NCI-H1092 treated with DMSO at 0.1 percent for 48 hours (cell line): ENCODE measurements at regions not wholly inside any gene's neighbourhood (a gene's known extent, or its start where the extent isn't known, plus 50 kb on each side); places are given as distances from the start of the nearest gene placed in this dataset.

ENCODE experiments used
- DNase-seq: peaks from one replicate; lab custom pipeline; 2025; lab: John Stamatoyannopoulos, UW

GRCh38 chr4:62359441-62360155 lies 1159.5 kb downstream of the ADGRL3 start:
- no peak for DNase-seq

GRCh38 chr4:62344915-62345314 lies 1144.8 kb downstream of the ADGRL3 start:
- DNase-seq = no peak

GRCh38 chr4:62344474-62344873 lies 1144.3 kb downstream of the ADGRL3 start:
- DNase-seq = no peak

GRCh38 chr4:62342346-62342745 lies 1142.2 kb downstream of the ADGRL3 start:
- DNase-seq = no peak

- DNase-seq = no peak
These were observed 1128.4 kb downstream of the ADGRL3 start for GRCh38 chr4:62328526-62328925.

- no peak for DNase-seq
These were observed 1127.6 kb downstream of the ADGRL3 start for GRCh38 chr4:62327612-62328297.

- peak; percentile 35 for DNase-seq
These were observed 1124.1 kb downstream of the ADGRL3 start for GRCh38 chr4:62324215-62324614.

- no peak for DNase-seq
These were observed 1120.5 kb downstream of the ADGRL3 start for GRCh38 chr4:62320612-62321011.

- DNase-seq = no peak
These were observed 1102.6 kb downstream of the ADGRL3 start for GRCh38 chr4:62302710-62303109.

GRCh38 chr4:62301500-62301899 lies 1101.4 kb downstream of the ADGRL3 start:
- DNase-seq = no peak

GRCh38 chr4:62293551-62293950 lies 1093.4 kb downstream of the ADGRL3 start:
- DNase-seq = no peak

GRCh38 chr4:62292911-62293310 lies 1092.8 kb downstream of the ADGRL3 start:
- no peak for DNase-seq

GRCh38 chr4:62288808-62289541 lies 1088.8 kb downstream of the ADGRL3 start:
- no peak for DNase-seq

GRCh38 chr4:62285026-62285425 lies 1084.9 kb downstream of the ADGRL3 start:
- DNase-seq = no peak

- DNase-seq = no peak
These were observed 1079.6 kb downstream of the ADGRL3 start for GRCh38 chr4:62279689-62280088.

GRCh38 chr4:62275470-62275869 lies 1075.3 kb downstream of the ADGRL3 start:
- no peak for DNase-seq

GRCh38 chr4:62274782-62275181 lies 1074.7 kb downstream of the ADGRL3 start:
- DNase-seq = no peak

- DNase-seq = no peak
These were observed 1071.0 kb downstream of the ADGRL3 start for GRCh38 chr4:62271107-62271506.

GRCh38 chr4:62269918-62270317 lies 1069.8 kb downstream of the ADGRL3 start:
- no peak for DNase-seq

GRCh38 chr4:62263454-62263853 lies 1063.3 kb downstream of the ADGRL3 start:
- DNase-seq = no peak

- DNase-seq = no peak
These were observed 1062.5 kb downstream of the ADGRL3 start for GRCh38 chr4:62262676-62263075.

- DNase-seq = no peak
These were observed 1060.1 kb downstream of the ADGRL3 start for GRCh38 chr4:62260254-62260653.

GRCh38 chr4:62256479-62256878 lies 1056.4 kb downstream of the ADGRL3 start:
- no peak for DNase-seq
